Upper lobe of left lung (tissue), 6 donors: ENCODE measurements at regions not wholly inside any gene's neighbourhood (a gene's known extent, or its start where the extent isn't known, plus 50 kb on each side); places are given as distances from the start of the nearest gene placed in this dataset.

Experiments used
- ATAC-seq, 2 donors: fragments of 200-7000 bp; cut with Tn5 transposase; one replicate each; pipeline ENCODE4 v1.9.1; 2022; ENCODE audit warnings: mild to moderate bottlenecking in 2 of 2, moderate library complexity in 2 of 2; ENCODE audit not compliant: low FRiP score in 2 of 2
- DNase-seq, 2 donors: peaks; one replicate each; pipeline ENCODE4 v3.0.0-alpha.2; 2019 to 2020
- H3K27ac ChIP-seq, 4 donors: fragments of 200-600 bp; sonication (generic); one replicate each; pipeline ENCODE4 v1.5.1; 2016 to 2019
- H3K27me3 ChIP-seq, 4 donors: fragments of 200-600 bp; sonication (generic); one replicate each; pipeline ENCODE4 v1.5.1; 2017 to 2019
- H3K36me3 ChIP-seq, 4 donors: fragments of 200-600 bp; sonication (generic); one replicate each; pipeline ENCODE4 v1.5.1; 2016 to 2019
- H3K4me1 ChIP-seq, 4 donors: fragments of 200-600 bp; sonication (generic); one replicate each; pipeline ENCODE4 v1.5.1; 2018 to 2019
- H3K4me3 ChIP-seq, 4 donors: fragments of 200-600 bp; sonication (generic); one replicate each; pipeline ENCODE4 v1.5.1; 2017 to 2019; ENCODE audit warnings: mild to moderate bottlenecking in 2 of 4, moderate library complexity in 1 of 4
- H3K9me3 ChIP-seq, 4 donors: fragments of 200-600 bp; sonication (generic); one replicate each; pipeline ENCODE4 v1.5.1; 2018 to 2019
- EP300 ChIP-seq, 4 donors: sonication (generic); formaldehyde crosslinking; IDR thresholded peaks; one replicate each; pipeline ENCODE4 v1.5.1; 2017; ENCODE audit warnings: antibody characterized with exemption in 4 of 4, control low read depth in 2 of 4
- POLR2A ChIP-seq, 4 donors: fragments of 450-650 bp; IDR thresholded peaks; one replicate each; pipeline ENCODE4 v1.5.1; 2016 to 2017; ENCODE audit warnings: antibody characterized with exemption in 4 of 4, mild to moderate bottlenecking in 2 of 4
- POLR2AphosphoS5 ChIP-seq, 2 donors: sonication (generic); formaldehyde crosslinking; IDR thresholded peaks; one replicate each; pipeline ENCODE4 v1.5.1; 2017; ENCODE audit warnings: antibody characterized with exemption in 2 of 2
- WGBS, 2 donors: methylation state at CpG; one replicate each; pipeline ENCODE4 v1.1.5; 2017 to 2018; 5-methylcytosine and 5-hydroxymethylcytosine counted together
- TF ChIP-seq, protein P1 (sequence below), 6 experiments: fragments of 450-650 bp in 4 of 6; fragments of 200-600 bp in 2 of 6; sonication (generic) in 2 of 6; IDR thresholded peaks; one replicate each; pipeline ENCODE4 v1.5.1; 2016 to 2019; ENCODE audit warnings: antibody characterized with exemption in 6 of 6
- donor health status: DM: no; HTN: no; CAD: no; lungs with moderate emphysema.
- donor health status: DM: no; HTN: yes; CAD: no; lungs with severe emphysema.

DNA sequence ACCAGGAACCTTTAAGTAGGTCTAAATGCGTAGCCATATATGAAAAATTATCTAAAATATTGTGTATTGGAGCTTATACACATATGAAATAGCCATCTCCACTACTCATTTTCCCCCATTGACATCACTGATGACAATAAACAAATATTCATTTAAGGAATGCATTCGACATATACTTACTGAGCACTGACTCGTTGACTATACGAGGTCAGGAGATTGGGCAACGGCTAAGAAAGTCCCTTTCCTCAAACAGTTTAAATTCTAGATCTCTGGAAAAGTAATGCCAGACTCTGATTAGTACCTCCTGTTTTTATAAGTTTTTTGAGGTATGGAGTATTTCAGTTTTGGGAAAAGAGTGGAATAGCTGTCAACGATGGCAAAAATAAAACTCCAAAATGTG, 139.4 kb upstream of the DIO2 start:
- Histone ChIP-seq H3K4me1 (no peaks in the 10 kb centered on the region), H3K27me3 (no peaks in the 10 kb centered on the region), H3K36me3 (no peaks in the 10 kb centered on the region), H3K9me3 (no peaks in the 10 kb centered on the region), H3K4me3 (no peak overlapping the region), H3K27ac (no peak overlapping the region)
- TF ChIP-seq POLR2A (IDR thresholded peaks at IDR 0.05) (no peak), POLR2AphosphoS5 (IDR thresholded peaks at IDR 0.05) (no peak), EP300 (IDR thresholded peaks at IDR 0.05) (no peak)
- TF ChIP-seq, protein P1, sequence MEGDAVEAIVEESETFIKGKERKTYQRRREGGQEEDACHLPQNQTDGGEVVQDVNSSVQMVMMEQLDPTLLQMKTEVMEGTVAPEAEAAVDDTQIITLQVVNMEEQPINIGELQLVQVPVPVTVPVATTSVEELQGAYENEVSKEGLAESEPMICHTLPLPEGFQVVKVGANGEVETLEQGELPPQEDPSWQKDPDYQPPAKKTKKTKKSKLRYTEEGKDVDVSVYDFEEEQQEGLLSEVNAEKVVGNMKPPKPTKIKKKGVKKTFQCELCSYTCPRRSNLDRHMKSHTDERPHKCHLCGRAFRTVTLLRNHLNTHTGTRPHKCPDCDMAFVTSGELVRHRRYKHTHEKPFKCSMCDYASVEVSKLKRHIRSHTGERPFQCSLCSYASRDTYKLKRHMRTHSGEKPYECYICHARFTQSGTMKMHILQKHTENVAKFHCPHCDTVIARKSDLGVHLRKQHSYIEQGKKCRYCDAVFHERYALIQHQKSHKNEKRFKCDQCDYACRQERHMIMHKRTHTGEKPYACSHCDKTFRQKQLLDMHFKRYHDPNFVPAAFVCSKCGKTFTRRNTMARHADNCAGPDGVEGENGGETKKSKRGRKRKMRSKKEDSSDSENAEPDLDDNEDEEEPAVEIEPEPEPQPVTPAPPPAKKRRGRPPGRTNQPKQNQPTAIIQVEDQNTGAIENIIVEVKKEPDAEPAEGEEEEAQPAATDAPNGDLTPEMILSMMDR (IDR thresholded peaks at IDR 0.05), result no peak
- DNase-seq (no peak), ATAC-seq (no peak)
- WGBS, 2 donors, result 70 to 82% methylated on average over 6 of the region's 6 CpGs

DNA sequence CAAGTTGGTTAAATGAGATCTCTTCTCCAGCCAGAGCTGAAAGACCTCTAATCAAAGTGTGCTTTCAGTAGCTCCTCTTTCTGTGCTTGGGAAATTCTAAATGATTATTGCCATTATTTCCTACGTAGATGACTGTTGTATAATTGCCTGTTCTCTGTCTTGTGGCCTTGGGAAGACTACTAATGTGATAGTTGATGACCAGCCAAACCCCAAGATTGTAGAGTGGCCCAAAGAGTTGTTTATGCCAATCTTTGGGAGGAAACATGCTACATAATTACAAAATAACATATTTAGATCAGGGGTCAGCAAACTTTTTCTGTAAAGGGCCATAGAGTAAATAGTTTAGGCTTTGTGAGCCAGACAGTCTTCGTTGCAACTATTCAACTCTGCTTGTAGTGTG, 135.1 kb upstream of the DIO2 start:
- no peak for TF ChIP-seq EP300 (IDR thresholded peaks at IDR 0.05)
- TF ChIP-seq, protein P1 (IDR thresholded peaks at IDR 0.05), result no peak
- TF ChIP-seq POLR2A (IDR thresholded peaks at IDR 0.05), result no peak
- no peak for TF ChIP-seq POLR2AphosphoS5 (IDR thresholded peaks at IDR 0.05)
- no peak for DNase-seq
- no peaks in the 10 kb centered on the region for H3K36me3 ChIP-seq
- no peaks in the 10 kb centered on the region for H3K27me3 ChIP-seq
- H3K4me3 ChIP-seq, result no peak overlapping the region
- H3K9me3 ChIP-seq, result no peaks in the 10 kb centered on the region
- H3K4me1 ChIP-seq, result no peaks in the 10 kb centered on the region
- H3K27ac ChIP-seq, result no peak overlapping the region
- no peak for ATAC-seq
- 59% methylated on average over 2 of the region's 2 CpGs for WGBS, 2 donors

DNA sequence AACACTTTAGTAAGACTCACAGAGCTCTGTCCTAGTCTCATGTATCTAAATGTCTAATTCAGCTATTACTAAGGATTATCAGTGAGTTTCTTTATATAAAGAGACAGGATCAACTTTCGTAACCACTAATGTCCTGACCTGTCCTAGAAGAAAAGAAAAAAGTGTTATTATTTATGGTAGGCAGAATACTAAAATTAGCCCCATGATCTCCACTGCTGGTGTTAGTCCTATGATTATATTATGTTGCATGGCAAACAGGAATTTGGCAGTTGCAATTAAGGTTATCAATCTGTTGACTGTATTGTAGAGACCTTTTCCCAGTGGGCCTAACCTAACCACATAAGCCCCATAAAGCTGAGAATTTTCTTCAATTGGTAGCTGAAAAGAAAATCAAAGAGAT, 132.9 kb upstream of the DIO2 start:
- no peaks in the 10 kb centered on the region for H3K9me3 ChIP-seq
- DNase-seq (no peak), ATAC-seq (no peak)
- no peaks in the 10 kb centered on the region for H3K36me3 ChIP-seq
- H3K27ac ChIP-seq, result no peak overlapping the region
- H3K4me3 ChIP-seq, result no peak overlapping the region
- H3K4me1 ChIP-seq, result no peaks in the 10 kb centered on the region
- TF ChIP-seq EP300 (IDR thresholded peaks at IDR 0.05) (no peak), POLR2A (IDR thresholded peaks at IDR 0.05) (no peak), POLR2AphosphoS5 (IDR thresholded peaks at IDR 0.05) (no peak)
- TF ChIP-seq, protein P1 (IDR thresholded peaks at IDR 0.05), result no peak
- 80 to 91% methylated on average over 1 of the region's 1 CpG for WGBS, 2 donors
- no peaks in the 10 kb centered on the region for H3K27me3 ChIP-seq

DNA sequence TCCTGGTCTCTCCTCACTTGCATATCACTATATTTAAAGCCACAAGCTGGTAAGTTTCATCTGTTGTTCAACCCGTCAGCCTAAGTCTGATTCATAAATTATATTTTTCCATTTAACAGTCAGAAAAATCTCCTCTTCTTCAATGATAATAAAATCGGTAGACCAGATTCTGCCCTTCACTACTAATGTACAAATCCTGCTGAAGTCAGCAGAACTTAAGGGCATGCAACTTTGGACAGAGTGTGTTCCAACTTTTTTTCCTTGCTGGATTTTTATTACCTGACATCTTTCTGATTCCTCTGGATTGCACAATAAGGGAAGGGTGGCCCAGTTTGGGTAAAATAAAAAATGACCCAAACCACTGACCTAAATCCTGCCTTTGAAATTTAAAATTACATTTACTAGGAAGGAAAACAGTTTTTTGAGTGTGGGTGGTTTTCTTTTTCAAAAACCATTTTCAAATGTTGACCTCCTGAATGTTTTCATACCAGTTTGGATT, 125.4 kb upstream of the DIO2 start:
- TF ChIP-seq POLR2A (IDR thresholded peaks at IDR 0.05) (no peak), EP300 (IDR thresholded peaks at IDR 0.05) (no peak), POLR2AphosphoS5 (IDR thresholded peaks at IDR 0.05) (no peak)
- TF ChIP-seq, protein P1 (IDR thresholded peaks at IDR 0.05), result no peak
- 66 to 75% methylated on average over 2 of the region's 2 CpGs for WGBS, 2 donors
- H3K4me3 ChIP-seq, result no peak overlapping the region
- no peak overlapping the region for H3K27ac ChIP-seq
- DNase-seq (no peak), ATAC-seq (no peak)
- no peaks in the 10 kb centered on the region for H3K9me3 ChIP-seq
- no peaks in the 10 kb centered on the region for H3K27me3 ChIP-seq
- no peaks in the 10 kb centered on the region for H3K4me1 ChIP-seq
- no peaks in the 10 kb centered on the region for H3K36me3 ChIP-seq

DNA sequence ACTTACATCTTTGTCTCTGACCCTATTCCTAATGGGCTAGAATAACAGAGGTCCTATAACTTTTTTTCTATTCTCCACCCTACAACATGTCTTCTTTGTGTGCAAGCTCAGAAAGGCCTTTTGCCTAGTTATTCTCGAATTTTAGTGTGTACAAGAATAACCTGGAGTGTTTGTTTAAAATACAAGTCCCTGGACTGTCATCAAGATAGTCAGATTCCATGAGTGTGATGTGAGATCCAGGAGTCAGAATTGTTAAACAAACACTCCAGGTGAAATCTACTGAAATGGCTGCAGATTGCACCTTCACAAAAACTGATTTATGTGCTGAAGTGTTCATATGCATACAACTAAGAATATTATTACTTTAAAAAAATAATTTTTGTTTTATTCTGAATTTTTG, 114.4 kb upstream of the DIO2 start:
- no peaks in the 10 kb centered on the region for H3K9me3 ChIP-seq
- H3K27me3 ChIP-seq, result no peaks in the 10 kb centered on the region
- TF ChIP-seq POLR2AphosphoS5 (IDR thresholded peaks at IDR 0.05), result no peak
- no peak for TF ChIP-seq EP300 (IDR thresholded peaks at IDR 0.05)
- TF ChIP-seq, protein P1 (IDR thresholded peaks at IDR 0.05), result no peak
- TF ChIP-seq POLR2A (IDR thresholded peaks at IDR 0.05), result no peak
- ATAC-seq, result no peak
- H3K27ac ChIP-seq, result no peak overlapping the region
- WGBS, 2 donors, result 13 to 24% methylated on average over 1 of the region's 1 CpG
- no peak overlapping the region for H3K4me3 ChIP-seq
- no peaks in the 10 kb centered on the region for H3K4me1 ChIP-seq
- no peaks in the 10 kb centered on the region for H3K36me3 ChIP-seq
- DNase-seq, result no peak
